HG03159 (cell line): ENCODE measurements at regions not wholly inside any gene's neighbourhood (a gene's known extent, or its start where the extent isn't known, plus 50 kb on each side); places are given as distances from the start of the nearest gene placed in this dataset.
"Not testable (repeated sequence)": the region's sequence is repeated elsewhere in the genome, so short reads cannot be mapped to it uniquely, and the experiment has no call there.

Source experiments
- ATAC-seq: cut with Tn5 transposase; IDR thresholded peaks from one replicate; pipeline ENCODE4 v1.9.1; 2021; ENCODE audit warnings: mild to moderate bottlenecking, moderate library complexity; ENCODE audit not compliant: unreplicated experiment

GRCh38 chr4:138805736-138806135 lies 209.8 kb upstream of the NOCT start:
- no peak for ATAC-seq

- ATAC-seq, result no peak
These were observed 210.9 kb upstream of the NOCT start for GRCh38 chr4:138804711-138805110.

- ATAC-seq, result no peak
These were observed 212.5 kb upstream of the NOCT start for GRCh38 chr4:138803051-138803450.

- no peak for ATAC-seq
These were observed 213.1 kb upstream of the NOCT start for GRCh38 chr4:138802499-138802898.

- no peak for ATAC-seq
These were observed 215.2 kb upstream of the NOCT start for GRCh38 chr4:138800421-138800820.

- no peak for ATAC-seq
These were observed 217.2 kb upstream of the NOCT start for GRCh38 chr4:138798404-138798803.

- ATAC-seq, result no peak
These were observed 217.9 kb upstream of the NOCT start for GRCh38 chr4:138797646-138798045.

GRCh38 chr4:138796761-138797160 lies 218.8 kb upstream of the NOCT start:
- no peak for ATAC-seq

- ATAC-seq, result no peak
These were observed 224.8 kb upstream of the NOCT start for GRCh38 chr4:138790706-138791340.

GRCh38 chr4:138789796-138790195 lies 225.8 kb upstream of the NOCT start:
- no peak for ATAC-seq

- ATAC-seq, result no peak
These were observed 226.7 kb upstream of the NOCT start for GRCh38 chr4:138788857-138789256.

GRCh38 chr4:138788267-138788790 lies 227.3 kb upstream of the NOCT start:
- ATAC-seq, result no peak

- ATAC-seq, result not testable (repeated sequence)
These were observed 235.8 kb upstream of the NOCT start for GRCh38 chr4:138779761-138780160.

- peak; percentile 98 for ATAC-seq
These were observed 239.7 kb upstream of the NOCT start for GRCh38 chr4:138775890-138776289.

GRCh38 chr4:138775489-138775888 lies 240.1 kb upstream of the NOCT start:
- no peak for ATAC-seq

GRCh38 chr4:138774940-138775339 lies 240.6 kb upstream of the NOCT start:
- ATAC-seq, result no peak

GRCh38 chr4:138774125-138774524 lies 241.5 kb upstream of the NOCT start:
- ATAC-seq, result not testable (repeated sequence)

GRCh38 chr4:138773321-138773720 lies 242.3 kb upstream of the NOCT start:
- ATAC-seq, result no peak

- no peak for ATAC-seq
These were observed 243.2 kb upstream of the NOCT start for GRCh38 chr4:138772366-138772765.

- ATAC-seq, result no peak
These were observed 244.8 kb upstream of the NOCT start for GRCh38 chr4:138770818-138771217.

- no peak for ATAC-seq
These were observed 249.2 kb upstream of the NOCT start for GRCh38 chr4:138766332-138766731.

- ATAC-seq, result no peak
These were observed 250.1 kb upstream of the NOCT start for GRCh38 chr4:138765442-138765841.

GRCh38 chr4:138761638-138762220 lies 253.9 kb upstream of the NOCT start:
- ATAC-seq, result no peak
